ENCODE measurements at regions not wholly inside any gene's neighbourhood (a gene's known extent, or its start where the extent isn't known, plus 50 kb on each side); places are given as distances from the start of the nearest gene placed in this dataset.

DNA sequence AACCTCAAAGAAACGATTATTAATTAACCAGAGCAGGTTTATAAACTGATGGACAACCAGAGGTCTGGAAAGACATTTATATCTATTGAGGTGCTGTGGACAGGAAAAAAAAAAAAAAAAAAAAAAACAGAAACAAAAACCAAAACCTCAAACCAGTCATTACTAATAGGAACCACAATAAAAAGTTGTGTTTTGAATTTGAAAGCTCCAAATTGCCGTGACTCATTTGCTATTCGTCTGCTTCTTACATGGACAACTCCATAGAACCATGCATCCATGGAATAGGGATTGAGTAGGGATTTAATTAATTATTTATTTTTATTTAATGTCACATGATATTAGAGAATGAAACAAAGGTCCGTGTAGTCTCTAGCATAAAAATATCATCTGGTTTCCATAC, 134.1 kb upstream of the SSTR1 start:
- no peak for DNase-seq

DNA sequence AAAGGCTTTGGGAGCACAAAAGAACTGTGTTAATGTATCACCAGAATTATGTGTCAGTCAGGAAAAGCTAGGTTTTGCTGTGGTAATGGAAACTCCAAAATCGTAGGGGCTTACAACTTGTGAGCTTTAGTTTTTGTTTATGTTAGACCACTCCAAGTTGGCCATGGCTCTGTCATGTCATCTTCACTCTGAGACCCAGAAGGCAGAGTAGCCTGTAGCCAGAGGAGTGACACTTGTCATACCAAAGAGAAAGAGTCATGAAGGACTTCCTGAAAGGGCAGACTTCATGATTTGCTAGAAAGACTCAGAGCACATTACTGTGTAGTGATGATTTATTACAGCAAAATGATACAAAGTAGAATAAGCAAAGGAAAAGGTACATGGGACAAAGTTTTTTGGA, 133.6 kb upstream of the SSTR1 start:
- no peak for DNase-seq

DNA sequence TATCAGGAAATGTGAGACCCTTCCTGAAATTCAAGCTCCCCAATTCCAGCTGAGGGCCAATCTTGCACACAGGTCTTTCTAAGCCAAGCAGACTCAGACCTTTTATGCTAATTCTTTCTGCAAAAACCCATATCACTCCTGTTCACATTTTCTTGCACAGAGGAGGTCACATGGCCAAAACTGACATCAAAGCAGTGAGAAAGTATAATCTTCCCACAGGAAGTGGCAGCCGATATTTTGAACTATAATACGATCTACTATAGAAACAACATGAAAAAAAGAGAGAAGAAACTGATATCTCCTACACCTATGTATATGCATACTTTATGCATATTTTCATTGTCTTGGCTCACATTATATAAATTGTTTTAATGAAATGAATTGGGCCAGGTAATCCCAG, 132.9 kb upstream of the SSTR1 start:
- DNase-seq: no peak

DNA sequence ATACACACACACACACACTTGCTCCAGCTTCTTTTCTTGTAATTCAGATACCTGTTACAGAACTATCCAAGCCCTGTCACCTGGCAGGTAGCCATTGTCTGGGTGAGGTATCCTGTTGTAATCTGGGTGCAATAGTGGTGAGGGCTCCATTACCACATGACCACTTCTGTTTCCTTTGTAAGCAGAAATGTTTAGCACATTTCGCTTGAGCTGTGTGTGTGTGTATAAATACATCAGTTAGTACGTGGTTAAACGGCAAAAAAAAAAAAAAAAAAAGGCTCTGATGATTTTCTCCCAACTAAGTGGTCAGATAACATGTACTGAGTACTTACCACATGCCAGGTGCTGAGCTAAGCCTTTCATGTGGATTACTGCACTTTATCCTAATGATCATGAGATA, 129.3 kb upstream of the SSTR1 start:
- DNase-seq: peak; percentile 50

DNA sequence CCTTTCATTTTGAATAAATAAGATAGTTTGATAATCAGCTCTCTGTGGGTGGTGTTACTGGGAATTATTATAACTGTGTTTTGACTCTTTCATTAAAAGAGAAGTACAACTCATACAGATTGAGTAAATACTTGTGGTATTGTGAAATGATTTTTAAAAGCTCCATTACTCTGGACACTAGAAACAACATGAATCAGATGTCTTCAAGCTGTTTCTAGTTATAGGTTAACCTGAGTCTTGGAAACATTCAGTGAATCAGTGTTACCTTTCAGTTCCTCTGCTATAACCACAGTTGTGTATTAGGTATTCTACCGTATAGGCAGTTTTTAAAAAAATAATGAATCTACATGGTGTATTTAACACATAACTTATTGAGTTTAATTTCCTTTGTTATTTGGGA, 128.4 kb upstream of the SSTR1 start:
- no peak for DNase-seq

DNA sequence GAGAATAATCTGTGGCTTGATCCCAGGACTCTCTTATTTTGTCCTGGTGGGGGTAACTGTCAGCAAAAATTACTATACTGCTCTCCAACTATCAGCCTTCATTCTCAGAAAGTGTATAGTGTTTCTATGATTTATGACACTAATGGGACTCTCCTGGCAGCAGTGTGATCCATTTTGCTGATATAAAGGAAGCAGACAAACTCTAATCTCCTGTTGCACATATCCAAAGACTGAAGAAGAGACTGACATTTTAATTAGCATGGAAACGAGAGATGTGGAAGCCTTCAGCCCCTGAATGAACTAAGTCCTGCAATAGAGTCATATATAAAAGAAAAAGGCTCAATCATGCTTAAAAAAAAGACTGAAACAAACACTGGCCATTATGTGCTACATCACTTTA, 127.8 kb upstream of the SSTR1 start:
- DNase-seq: no peak

DNA sequence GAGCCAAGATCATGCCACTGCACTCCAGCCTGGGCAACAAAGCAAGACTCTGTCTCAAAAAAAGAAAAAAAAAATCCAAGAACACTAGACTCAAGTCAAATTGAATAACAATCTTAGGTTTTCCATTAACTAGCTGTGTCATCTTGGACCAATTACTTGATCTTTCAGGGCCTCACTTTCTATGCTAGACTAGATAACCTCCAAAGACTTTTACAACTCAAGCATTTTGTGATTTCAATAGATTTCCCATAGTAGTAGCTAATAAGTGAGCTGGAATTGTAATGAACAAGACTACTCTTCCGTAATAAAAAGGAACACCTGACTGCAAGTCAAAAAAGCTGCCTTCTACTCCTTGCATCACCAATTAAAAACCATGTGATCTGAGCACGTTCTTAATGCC, 127.0 kb upstream of the SSTR1 start:
- no peak for DNase-seq

DNA sequence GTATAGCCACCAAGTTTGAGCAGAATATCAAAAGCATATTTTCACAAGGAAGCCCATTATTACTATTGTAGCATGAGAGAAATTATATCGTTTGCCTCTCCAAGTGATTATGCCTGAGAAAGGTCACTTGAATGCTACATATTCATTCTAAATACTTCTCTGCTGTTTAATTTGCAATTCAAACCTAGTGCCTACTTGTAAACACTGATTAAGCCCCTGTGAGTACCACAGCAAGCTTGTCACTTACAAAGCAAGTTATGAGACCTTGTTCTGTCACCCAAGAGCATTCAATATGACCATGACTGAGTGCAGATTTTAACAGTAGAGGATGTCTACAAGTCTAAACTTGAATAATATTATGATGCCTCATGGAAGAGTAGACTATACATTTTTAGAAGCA, 124.7 kb upstream of the SSTR1 start:
- DNase-seq: no peak

DNA sequence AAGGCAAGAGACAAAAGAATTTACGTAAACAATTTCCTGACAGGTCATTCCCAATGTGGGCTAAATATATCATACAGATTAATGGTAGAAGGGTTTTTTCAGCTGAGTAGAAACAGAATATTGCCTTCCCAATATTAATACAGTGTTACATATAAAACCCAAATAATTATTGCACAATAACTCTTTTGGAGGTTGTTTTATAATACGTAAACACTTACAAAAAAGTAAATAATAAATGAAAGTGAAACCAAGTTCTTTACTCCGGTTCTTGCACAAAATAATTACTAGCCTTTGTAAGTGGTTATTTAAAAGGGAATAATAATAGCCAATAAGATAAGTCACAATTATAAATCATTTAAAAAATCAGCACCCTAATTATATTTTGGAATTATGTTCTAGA, 118.6 kb upstream of the SSTR1 start:
- no peak for DNase-seq

DNA sequence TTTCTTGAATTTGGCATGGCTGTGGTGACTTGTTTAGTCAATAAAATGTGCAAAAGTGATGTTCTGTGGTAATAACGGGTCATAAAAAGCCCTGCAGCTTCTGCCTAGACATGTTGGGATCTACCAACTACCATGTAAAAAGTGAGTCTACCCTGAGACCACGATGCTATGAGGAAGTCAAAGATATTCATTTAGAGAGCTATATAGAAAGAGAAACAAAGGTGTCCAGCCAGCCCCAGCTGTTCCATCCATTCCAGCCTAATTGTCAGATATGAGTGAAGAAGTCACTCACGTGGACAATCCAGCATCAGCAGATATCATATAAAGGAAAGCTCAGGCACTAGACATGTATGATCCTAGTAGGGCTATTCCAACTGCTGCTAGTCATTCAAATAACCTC, 117.2 kb upstream of the SSTR1 start:
- no peak for DNase-seq

DNA sequence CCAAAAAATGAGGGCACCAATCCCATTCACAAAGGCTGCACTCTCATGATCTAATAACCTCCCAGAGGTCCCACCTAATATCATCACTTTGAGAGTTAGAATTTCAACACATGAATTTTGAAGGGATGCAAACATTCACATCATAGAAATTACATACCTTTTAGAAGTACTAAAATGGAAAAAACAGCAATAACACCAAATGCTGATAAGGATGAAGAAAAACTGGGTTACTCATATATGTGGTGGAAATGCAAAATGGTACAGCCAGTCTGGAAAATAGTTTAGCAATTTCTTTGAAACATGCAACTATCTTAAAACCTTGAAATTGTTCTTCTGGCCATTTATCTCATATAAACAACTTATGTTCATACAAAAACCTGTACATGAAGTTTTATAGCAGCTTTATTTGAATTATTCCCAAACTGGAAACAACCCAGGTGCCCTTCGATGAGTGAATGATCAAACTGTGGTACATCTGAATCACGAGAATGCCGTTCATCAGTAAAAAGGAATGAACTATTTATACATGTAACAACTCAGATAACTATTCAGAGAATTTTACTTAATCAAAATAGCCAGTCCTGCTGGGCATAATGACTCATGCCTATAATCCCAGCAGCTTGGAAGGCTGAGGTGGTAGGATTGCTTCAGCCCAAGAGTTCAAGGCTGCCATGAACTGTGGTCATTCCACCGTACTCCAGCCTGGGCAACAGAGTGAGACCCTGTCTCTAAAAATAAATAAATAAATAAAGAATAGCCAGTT, 109.4 kb upstream of the SSTR1 start:
- no peak for DNase-seq

DNA sequence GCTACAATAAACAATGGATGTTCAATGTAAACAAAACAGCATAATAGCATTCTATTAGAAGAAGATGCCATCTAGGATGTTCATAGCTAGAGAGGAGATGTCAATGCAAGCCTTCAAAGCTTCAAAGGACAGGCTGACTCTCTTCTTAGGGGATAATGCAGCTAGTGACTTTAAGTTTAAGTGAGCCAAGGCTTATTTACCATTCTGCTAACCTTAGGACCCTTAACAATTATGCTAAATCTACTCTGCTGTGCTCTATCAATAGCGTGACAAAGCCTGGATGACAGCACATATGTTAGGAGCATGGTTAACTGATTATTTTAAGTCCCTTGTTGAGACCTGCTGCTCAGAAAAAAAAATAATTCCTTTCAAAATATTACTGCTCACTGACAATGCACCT, 106.0 kb upstream of the SSTR1 start:
- DNase-seq: no peak

DNA sequence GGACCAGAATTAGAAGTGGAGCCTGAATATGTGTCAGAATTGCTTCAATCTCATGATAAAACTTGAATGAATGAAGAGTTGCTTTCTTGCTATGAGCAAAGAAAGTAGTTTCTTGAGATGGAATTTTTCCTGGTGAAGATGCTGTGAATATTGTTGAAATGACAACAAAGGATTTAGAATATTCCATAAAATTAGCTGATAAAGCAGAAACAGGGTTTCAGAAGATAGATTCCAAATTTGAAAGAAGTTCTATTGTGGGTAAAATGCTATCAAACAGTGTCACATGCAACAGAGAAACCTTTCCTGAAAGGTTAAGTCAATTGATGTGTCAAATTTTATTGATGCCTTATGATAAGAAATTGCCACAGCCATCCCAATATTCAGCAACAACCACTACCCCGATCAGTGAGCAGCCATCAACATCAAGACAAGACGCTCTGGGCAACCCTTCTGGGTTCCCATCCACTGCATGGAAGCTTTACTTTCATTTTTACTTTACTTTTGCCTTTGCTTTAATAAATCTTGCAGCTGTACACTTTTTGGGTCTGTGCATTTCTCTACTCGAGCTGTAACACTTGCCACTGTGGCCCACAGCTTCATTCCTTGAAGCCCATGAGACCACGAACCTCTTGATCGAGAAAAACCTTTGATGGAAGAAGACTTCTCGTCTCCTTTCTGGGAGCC, 104.0 kb upstream of the SSTR1 start:
- no peak for DNase-seq

DNA sequence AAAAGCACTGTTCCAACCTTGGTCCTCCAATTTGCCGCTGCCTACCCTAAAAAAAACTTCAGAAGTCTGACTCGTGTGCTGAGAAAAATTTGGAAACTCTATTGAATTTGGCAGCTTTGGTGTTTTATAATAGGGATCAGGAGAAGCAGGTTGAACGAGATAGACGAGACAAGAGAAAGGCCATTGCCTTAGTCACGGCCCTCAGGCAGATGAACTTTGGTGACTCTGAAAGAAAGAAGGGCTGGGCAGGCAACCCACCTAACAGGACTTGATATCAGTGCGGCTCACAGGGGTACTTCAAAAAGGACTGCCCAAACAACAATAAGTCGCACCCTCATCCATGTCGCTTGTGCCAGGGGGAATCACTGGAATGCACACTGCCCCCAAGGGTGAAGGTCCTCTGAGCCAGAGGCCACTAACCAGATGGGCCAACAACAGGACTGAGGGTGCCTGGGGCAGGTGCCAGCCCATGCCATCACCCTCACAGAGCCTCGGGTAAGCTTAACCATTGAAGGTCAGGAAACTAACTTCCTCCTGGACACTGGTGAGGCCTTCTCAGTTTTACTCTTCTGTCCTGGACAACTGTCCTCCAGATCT, 102.5 kb upstream of the SSTR1 start:
- DNase-seq: no peak

DNA sequence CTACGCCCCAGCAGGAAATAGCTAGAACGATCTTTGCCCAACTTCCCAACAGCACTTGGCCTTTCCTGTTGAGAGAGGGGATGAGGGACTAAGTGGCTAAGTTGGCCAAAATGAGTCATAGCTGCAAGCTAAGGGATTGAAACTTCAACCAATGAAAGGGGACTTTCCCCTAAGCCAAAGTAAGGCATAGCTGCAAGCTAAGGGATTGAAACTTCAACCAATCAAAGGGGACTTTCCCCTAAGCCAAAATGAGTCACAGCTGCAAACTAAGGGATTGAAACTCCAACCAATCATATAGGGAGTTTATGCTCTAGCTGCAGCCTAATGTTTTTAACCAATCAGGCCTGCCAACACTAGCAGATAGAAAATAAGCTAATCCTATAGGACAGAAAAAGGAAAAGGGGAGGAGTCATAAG, 100.5 kb upstream of the SSTR1 start:
- no peak for DNase-seq

DNA sequence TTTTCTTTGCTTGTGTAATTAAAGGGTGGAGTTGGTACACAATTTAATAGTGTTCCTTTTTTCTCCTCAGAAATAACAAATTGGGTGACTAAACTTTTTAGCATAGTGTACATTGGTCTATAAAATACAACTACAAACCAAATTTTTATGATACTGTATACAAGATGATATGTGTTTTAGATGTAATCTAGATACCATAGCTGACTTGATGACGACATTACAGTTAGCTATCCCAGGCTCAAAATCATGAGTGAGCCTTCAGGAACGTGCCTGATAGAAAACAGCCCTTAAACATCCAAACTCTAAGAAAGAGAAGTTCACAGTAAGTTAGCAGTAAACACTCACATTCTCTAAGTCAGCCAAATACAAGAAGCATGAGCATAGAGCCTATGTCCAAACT, 99.0 kb upstream of the SSTR1 start:
- no peak for DNase-seq

DNA sequence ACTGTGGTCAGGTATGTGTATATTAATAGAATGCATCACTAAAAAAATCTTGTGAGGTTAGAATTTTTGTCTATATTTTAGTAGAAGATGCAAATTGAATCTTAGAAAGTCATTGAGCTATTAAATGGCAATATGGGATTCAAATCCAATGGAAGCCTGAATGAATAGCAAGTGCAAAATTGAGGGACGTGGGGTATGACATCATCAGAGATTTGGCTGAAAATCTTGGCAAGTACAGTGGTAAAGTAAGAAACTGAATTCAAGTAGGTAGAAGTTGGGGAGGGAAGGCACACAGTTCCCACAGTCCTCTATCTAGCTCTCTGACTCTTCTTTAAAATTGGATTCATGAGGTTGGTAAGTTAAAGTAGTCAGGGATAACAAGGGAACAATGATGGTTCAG, 97.4 kb upstream of the SSTR1 start:
- DNase-seq: no peak

DNA sequence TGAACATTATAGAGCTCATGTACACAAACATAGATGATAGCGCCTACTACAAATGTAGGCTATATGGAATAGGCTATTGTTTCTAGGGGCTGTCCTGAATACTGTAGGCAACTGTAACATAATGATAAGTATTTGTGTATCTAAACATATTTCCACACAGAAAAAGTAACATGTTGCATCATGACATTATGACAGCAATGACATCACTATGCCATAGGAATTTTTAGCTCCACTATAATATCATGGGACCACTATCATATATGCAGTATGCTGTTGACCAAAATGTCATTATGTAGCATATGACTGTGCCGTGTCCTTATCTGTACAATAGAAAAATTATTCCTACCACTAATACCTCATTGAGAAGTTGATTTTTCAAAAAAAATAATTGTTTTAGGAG, 96.7 kb upstream of the SSTR1 start:
- no peak for DNase-seq

DNA sequence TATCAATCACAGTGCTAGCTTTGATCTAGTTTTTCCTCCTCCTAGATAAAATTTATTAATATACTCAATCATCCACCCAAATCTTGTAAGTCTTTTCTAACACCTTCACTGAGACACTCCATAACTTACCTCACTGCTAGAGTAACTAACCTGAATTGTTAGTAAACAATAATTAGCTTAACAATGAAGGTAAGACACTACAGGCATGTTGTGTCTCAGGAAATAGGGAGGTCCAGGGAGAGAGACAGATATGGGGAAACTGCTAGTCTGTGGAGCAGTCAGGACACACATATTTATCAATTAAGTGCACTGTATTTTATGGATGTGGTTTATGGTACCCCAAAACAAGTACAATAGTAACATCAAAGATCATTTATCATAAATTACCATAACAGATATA, 94.2 kb upstream of the SSTR1 start:
- DNase-seq: no peak

DNA sequence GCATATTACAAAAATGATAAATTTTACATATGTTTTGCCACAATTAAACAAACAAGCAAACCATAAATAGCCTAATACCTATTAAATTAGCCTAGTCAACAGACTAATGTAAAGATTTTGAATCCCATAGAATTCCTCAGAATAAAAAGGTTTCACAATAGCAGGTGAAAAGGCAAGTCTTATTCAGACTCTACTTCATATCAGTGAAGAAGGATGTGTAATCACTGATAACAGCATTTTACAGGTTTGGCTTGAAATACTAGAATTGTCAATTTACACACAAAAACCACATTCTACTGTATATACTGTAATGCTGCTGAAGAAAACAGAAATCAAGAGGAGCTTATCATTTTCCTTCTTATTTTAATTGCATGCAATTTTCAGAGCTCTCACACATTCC, 90.8 kb upstream of the SSTR1 start:
- no peak for DNase-seq

DNA sequence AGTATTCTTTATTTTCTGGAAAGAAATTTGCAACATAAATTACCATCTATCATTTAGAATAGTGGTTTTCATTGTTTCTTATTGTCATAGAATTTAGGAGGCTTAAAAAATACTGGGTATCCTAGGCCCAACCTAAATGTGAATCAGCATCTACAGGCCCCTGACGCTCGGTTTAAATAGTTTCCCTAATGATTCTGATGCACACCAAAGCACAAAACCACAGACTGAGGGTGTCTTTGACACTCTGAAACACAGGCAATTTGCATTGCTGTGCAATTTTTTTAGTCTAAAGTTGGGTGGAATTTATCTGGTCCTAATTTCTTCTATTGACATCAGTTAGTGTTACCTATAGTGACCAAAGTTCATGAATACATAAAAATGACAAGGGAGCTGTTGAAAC, 87.6 kb upstream of the SSTR1 start:
- DNase-seq: no peak

DNA sequence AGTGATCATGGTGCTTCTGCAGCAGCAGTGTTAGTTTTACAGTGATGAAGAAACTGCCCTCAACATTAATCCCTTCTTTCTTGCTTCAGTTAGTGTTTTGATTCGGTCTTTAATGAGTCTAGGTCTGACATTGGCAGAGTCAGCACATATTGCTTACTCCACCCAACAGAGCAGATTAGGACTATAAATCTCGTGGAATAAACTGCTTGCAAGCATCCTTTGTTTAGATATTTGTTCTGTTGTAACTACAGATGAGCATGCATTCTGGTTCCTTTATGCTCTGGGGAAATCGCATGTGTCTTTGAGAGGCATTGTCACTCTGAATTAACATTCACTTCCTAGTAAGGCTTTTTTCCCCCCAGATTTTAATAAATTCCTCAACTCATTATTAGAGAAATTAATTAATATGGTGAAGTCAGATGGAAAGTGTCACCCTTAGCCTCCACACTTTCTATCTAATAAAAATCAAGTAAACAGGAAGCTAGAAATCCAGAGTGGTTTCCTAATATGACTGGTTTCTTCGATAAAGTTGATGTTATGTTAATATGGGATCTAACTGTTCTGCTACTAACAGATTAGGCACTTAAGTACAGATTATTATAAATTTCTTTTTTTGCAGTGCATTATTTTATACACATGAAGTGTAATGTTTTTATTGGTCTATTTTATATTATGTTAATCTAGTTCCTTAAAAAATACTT, 86.2 kb upstream of the SSTR1 start:
- DNase-seq: no peak

DNA sequence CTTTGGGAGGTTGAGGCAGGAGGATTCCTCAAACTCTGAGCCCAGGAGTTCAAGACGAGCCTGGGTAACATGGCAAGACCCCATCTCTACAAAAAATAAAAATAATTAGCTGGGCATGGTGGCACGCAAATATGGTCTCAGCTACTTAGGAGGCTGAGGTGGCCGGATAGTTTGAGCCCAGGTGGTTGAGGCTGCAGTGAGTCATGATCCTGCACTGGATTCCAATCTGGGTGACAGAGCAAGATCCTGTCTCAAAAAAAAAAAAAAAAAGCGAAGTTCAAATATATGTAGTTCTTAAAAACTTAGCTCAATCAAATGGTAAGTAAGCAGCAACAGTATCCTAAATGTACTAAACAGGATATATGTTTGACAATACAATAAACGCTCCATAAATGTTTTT, 85.5 kb upstream of the SSTR1 start:
- no peak for DNase-seq

DNA sequence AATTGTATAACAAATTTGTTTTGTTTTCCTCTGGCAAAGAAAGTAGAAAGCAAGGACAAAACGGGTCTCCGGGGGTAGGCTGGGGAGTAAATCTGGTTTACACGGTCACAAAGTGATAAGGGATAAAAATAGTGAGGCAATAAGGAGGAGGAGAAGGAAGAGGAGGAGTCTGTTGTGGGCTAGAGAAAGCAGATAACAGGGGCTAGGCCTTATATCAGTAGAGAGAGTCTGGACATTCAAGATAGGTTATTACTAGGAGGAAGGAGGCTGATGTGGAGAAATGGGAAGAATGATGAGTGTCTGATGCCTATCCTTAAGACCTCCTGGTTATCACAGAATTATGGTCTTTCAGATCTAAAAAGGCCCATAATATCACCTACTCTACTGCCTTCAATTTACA, 83.2 kb upstream of the SSTR1 start:
- DNase-seq: no peak
